ENCODE measurements at regions not wholly inside any gene's neighbourhood (a gene's known extent, or its start where the extent isn't known, plus 50 kb on each side); places are given as distances from the start of the nearest gene placed in this dataset.

DNA sequence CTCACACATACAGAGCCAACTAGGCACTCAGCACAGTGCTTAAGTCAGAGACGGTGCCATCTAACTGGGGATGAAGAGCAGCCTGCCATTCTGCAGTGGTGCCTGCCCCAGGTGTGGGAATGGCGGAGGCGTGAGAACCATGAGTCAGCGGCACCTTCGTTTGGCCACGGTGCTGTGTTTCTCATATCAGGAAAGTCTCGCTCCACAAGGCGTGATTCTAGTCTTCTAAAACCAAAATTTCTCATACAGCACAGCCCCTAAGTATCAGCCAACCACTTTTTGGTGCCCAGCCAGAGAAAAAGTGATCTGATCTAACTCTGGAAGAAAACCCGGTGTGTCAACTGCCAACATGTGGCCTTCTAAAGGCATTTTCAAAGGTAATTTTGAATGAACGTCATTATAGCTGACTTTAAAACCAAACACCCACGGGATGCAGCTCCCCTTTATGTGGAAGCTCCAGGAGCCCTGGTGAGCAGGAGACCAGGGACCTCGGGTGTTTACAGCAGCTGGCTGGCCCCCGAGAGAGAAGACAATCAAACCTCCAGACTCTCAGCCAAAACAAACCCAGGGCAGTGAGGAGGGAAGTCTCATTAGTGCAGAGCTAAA lies 54.6 kb downstream of the ABCC12 start:
- TF ChIP-seq POLR2A (IDR thresholded peaks at IDR 0.05) (no peak), POLR2AphosphoS5 (IDR thresholded peaks at IDR 0.05) (no peak)
- TF ChIP-seq, protein P1, sequence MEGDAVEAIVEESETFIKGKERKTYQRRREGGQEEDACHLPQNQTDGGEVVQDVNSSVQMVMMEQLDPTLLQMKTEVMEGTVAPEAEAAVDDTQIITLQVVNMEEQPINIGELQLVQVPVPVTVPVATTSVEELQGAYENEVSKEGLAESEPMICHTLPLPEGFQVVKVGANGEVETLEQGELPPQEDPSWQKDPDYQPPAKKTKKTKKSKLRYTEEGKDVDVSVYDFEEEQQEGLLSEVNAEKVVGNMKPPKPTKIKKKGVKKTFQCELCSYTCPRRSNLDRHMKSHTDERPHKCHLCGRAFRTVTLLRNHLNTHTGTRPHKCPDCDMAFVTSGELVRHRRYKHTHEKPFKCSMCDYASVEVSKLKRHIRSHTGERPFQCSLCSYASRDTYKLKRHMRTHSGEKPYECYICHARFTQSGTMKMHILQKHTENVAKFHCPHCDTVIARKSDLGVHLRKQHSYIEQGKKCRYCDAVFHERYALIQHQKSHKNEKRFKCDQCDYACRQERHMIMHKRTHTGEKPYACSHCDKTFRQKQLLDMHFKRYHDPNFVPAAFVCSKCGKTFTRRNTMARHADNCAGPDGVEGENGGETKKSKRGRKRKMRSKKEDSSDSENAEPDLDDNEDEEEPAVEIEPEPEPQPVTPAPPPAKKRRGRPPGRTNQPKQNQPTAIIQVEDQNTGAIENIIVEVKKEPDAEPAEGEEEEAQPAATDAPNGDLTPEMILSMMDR (IDR thresholded peaks at IDR 0.05) = no peak
